ENCODE measurements at regions not wholly inside any gene's neighbourhood (a gene's known extent, or its start where the extent isn't known, plus 50 kb on each side); places are given as distances from the start of the nearest gene placed in this dataset.

DNA sequence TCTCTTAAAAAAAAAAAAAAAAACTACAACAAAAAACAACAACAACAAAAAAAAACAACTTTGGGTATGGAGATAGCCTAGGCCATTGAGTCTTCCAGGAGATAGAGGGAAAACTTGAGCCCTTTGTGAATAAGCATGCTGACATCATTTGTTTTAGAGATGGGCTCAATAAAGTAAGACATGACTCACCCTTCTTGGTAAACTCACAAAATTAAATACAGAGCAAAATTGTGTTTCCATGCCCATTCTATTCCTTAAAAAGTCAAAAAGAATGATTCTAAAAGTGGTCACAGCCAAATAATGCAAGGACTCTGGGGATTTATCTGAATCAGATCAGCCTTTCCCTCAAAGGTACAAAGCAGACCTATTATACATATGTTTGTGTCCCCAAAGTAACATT lies 117.4 kb downstream of the ETAA1 start:
- TF ChIP-seq, protein P1, sequence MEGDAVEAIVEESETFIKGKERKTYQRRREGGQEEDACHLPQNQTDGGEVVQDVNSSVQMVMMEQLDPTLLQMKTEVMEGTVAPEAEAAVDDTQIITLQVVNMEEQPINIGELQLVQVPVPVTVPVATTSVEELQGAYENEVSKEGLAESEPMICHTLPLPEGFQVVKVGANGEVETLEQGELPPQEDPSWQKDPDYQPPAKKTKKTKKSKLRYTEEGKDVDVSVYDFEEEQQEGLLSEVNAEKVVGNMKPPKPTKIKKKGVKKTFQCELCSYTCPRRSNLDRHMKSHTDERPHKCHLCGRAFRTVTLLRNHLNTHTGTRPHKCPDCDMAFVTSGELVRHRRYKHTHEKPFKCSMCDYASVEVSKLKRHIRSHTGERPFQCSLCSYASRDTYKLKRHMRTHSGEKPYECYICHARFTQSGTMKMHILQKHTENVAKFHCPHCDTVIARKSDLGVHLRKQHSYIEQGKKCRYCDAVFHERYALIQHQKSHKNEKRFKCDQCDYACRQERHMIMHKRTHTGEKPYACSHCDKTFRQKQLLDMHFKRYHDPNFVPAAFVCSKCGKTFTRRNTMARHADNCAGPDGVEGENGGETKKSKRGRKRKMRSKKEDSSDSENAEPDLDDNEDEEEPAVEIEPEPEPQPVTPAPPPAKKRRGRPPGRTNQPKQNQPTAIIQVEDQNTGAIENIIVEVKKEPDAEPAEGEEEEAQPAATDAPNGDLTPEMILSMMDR (IDR thresholded peaks at IDR 0.05): no peak
- TF ChIP-seq POLR2A (IDR thresholded peaks at IDR 0.05): no peak
